NCI-H1436 treated with DMSO at 0.1 percent for 48 hours (cell line): ENCODE measurements at regions not wholly inside any gene's neighbourhood (a gene's known extent, or its start where the extent isn't known, plus 50 kb on each side); places are given as distances from the start of the nearest gene placed in this dataset.
"Not testable (repeated sequence)": the region's sequence is repeated elsewhere in the genome, so short reads cannot be mapped to it uniquely, and the experiment has no call there.

Source experiments
- DNase-seq: peaks from one replicate; lab custom pipeline; 2025; lab: John Stamatoyannopoulos, UW

DNA sequence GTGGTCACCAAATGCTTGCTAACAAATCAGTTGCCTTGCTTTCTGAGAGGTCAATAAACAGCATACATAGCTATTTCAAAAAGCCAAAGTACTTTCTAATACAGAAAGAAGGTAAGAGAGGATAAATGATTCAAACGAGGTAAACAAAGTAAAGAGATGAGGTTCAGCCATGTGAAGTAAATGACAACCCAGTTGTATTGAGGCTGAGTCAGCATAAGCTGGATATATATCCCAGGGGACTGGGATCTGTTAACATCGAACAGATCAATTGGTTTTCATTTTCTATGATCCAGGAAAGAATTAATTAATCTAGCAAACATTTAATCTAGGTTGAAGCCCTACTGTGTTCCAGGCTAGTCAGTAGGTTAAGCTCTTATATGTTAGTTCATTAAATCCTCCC is 97.3 kb upstream of the GRIA3 start:
- DNase-seq: no peak

- no peak for DNase-seq
Observed at GRCh38 chrX:123087326-123087725, 96.8 kb upstream of the GRIA3 start.

DNA sequence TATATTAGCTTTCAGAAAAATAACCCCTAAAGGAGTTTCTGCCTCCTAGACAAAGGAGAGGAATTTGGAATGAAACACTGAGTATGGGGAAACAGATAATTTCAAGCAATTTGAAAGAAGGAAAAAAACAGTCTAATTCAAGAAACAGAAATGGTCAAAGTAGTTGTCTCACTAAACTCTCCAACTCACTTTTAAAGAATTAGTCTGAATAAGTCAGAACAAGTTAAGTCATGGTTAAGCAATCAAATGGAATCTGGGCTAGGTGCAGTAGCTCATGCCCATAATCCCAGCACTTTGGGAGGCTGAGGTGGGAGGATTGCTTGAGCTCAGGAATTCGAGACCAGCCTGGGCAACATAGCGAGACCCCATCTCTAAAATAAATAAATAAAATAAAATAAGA is 95.7 kb upstream of the GRIA3 start:
- no peak for DNase-seq

GRCh38 chrX:123088930-123089329 is 95.1 kb upstream of the GRIA3 start:
- DNase-seq: no peak

DNA sequence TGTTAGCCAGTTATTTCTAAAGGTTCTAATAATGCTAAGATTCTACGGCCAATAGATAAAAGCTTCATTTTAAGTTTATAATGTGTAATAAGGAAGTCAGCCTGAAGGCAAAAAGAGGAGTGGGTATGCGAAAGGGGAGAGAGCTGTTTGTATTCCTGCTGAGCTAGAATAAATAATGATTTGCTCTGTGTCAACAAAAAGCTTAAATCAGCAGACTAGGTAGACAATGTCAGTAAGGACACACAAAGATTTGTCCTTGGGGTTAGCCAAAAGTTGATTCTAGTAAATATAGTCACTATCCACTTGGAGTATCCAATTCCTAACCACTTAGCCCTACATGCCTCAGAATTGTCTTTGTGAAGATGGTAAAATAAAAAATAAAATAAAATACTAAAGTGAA is 90.3 kb upstream of the GRIA3 start:
- DNase-seq: no peak

GRCh38 chrX:123108513-123109427 is 75.3 kb upstream of the GRIA3 start:
- no peak for DNase-seq

- no peak for DNase-seq
Observed at GRCh38 chrX:123121241-123121640, 62.8 kb upstream of the GRIA3 start.

DNA sequence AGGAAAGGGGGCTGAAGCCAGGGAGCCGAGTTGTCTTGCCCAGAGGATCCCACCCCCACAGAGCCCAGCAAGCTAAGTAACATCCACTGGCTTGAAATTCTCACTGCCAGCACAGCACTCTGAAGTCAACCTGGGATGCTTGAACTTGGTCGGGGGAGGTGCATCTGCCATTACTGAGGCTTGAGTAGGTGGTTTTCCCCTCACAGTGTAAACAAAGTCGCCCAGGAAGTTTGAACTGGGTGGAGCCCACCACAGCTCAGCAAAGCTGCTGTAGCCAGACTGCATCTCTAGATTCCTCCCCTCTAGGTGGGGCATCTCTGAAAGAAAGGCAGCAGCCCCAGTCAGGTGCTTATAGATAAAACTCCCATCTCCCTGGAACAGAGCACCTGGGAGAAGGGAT is 54.3 kb upstream of the GRIA3 start:
- DNase-seq: not testable (repeated sequence)
